GM10248 (cell line): ENCODE measurements at regions not wholly inside any gene's neighbourhood (a gene's known extent, or its start where the extent isn't known, plus 50 kb on each side); places are given as distances from the start of the nearest gene placed in this dataset.
"Not testable (repeated sequence)": the region's sequence is repeated elsewhere in the genome, so short reads cannot be mapped to it uniquely, and the experiment has no call there.

ENCODE experiments used
- CTCF ChIA-PET: fragments of 300-600 bp; sonication (Branson Sonifier 250); formaldehyde crosslinking; extraction: SDS; loops from one replicate; lab custom pipeline; 2021; ENCODE audit warnings: antibody characterized with exemption; lab: Yijun Ruan, JAX
- POLR2A ChIA-PET: fragments of 350-650 bp; sonication (Branson Sonifier 250); formaldehyde crosslinking; extraction: SDS; loops from one replicate; lab custom pipeline; 2020; ENCODE audit warnings: antibody characterized with exemption; lab: Yijun Ruan, JAX
- DNase-seq: peaks from one replicate; pipeline ENCODE4 v3.0.0; 2012; ENCODE audit errors: extremely low spot score
- CTCF ChIP-seq: IDR thresholded peaks from 2 replicates; pipeline ENCODE4 v1.5.1; 2012; ENCODE audit warnings: mild to moderate bottlenecking, low read depth; ENCODE audit errors: extremely low read depth, missing control alignments, control extremely low read depth

GRCh38 chr3:96478496-96478895, 335.9 kb upstream of the EPHA6 start:
- POLR2A ChIA-PET = no interaction called here
- no peak for TF ChIP-seq CTCF
- CTCF ChIA-PET = interaction anchor here (1.0 kb wide), 2 partner anchors 12 to 13 kb away, joined by 3 read pairs; no protein-coding TSS in a partner anchor
- DNase-seq = no peak

GRCh38 chr3:96480881-96481280, 333.5 kb upstream of the EPHA6 start:
- ChIA-PET POLR2A (no interaction called here), CTCF (interaction anchor here (1.6 kb wide), 1 partner anchor 12 kb away, joined by 3 read pairs; no protein-coding TSS in a partner anchor)
- DNase-seq = no peak
- TF ChIP-seq CTCF = no peak

- POLR2A ChIA-PET, DNase-seq: not testable (repeated sequence)
- CTCF ChIA-PET = interaction anchor here (2.7 kb wide), 1 partner anchor 9 kb away, joined by 6 read pairs; no protein-coding TSS in a partner anchor
These were observed 331.2 kb upstream of the EPHA6 start for GRCh38 chr3:96483191-96483590.

GRCh38 chr3:96483781-96484180, 330.6 kb upstream of the EPHA6 start:
- no peak for DNase-seq
- no peak for TF ChIP-seq CTCF
- CTCF ChIA-PET = interaction anchor here (2.7 kb wide), 1 partner anchor 10 kb away, joined by 6 read pairs; no protein-coding TSS in a partner anchor
- POLR2A ChIA-PET = no interaction called here

GRCh38 chr3:96488708-96489107, 325.7 kb upstream of the EPHA6 start:
- DNase-seq = no peak
- ChIA-PET CTCF (interaction anchor here (0.9 to 1.5 kb wide), 2 partner anchors 10 to 26 kb away, joined by 3 read pairs; no protein-coding TSS in a partner anchor), POLR2A (no interaction called here)
- TF ChIP-seq CTCF = no peak

- ChIA-PET POLR2A (no interaction called here), CTCF (no interaction called here)
- TF ChIP-seq CTCF = no peak
- no peak for DNase-seq
These were observed 323.4 kb upstream of the EPHA6 start for GRCh38 chr3:96491023-96491422.

- ChIA-PET CTCF (no interaction called here), POLR2A (no interaction called here)
- no peak for TF ChIP-seq CTCF
- no peak for DNase-seq
These were observed 322.5 kb upstream of the EPHA6 start for GRCh38 chr3:96491868-96492267.
